Chondrocyte (in vitro differentiated cells): ENCODE measurements at regions not wholly inside any gene's neighbourhood (a gene's known extent, or its start where the extent isn't known, plus 50 kb on each side); places are given as distances from the start of the nearest gene placed in this dataset.

Experiments
- DNase-seq: peaks from one replicate; pipeline ENCODE4 v3.0.0; 2021; ENCODE audit warnings: mixed read lengths, low spot score
- H3K27ac Mint-ChIP-seq: one replicate; pipeline ENCODE4 v1.8.0; 2021; ENCODE audit warnings: mild to moderate bottlenecking, moderate library complexity, mixed read lengths; ENCODE audit not compliant: unreplicated experiment
- H3K27me3 Mint-ChIP-seq: 2 replicates; pipeline ENCODE4 v1.8.0; 2021; ENCODE audit warnings: low read depth, mixed read lengths
- H3K36me3 Mint-ChIP-seq: 2 replicates; pipeline ENCODE4 v1.8.0; 2021; ENCODE audit warnings: low read depth, mixed read lengths
- H3K4me1 Mint-ChIP-seq: 2 replicates; pipeline ENCODE4 v1.8.0; 2021; ENCODE audit warnings: low read depth, mild to moderate bottlenecking, mixed read lengths
- H3K4me3 Mint-ChIP-seq: one replicate; pipeline ENCODE4 v1.8.0; 2021; ENCODE audit warnings: mild to moderate bottlenecking, moderate library complexity, mixed read lengths; ENCODE audit not compliant: unreplicated experiment
- H3K9me3 Mint-ChIP-seq: 2 replicates; pipeline ENCODE4 v1.8.0; 2021; ENCODE audit warnings: low read depth, mixed read lengths
- CTCF ChIP-seq: fragments of 200-600 bp; sonication (generic); IDR thresholded peaks from 2 replicates; pipeline ENCODE4 v1.5.0; 2021; ENCODE audit warnings: antibody characterized with exemption, mild to moderate bottlenecking, moderate library complexity

- TF ChIP-seq CTCF: no peak
- no peak overlapping the region for H3K4me3 Mint-ChIP-seq
- H3K36me3 Mint-ChIP-seq: no peaks in the 10 kb centered on the region
- no peak overlapping the region for H3K27ac Mint-ChIP-seq
- H3K9me3 Mint-ChIP-seq: no peaks in the 10 kb centered on the region
- H3K4me1 Mint-ChIP-seq: no peaks in the 10 kb centered on the region
- no peak for DNase-seq
- H3K27me3 Mint-ChIP-seq: peaks cover 3% of the 10 kb centered on the region
These were observed 352.5 kb upstream of the C9orf72 start for GRCh38 chr9:27925815-27926214.

DNA sequence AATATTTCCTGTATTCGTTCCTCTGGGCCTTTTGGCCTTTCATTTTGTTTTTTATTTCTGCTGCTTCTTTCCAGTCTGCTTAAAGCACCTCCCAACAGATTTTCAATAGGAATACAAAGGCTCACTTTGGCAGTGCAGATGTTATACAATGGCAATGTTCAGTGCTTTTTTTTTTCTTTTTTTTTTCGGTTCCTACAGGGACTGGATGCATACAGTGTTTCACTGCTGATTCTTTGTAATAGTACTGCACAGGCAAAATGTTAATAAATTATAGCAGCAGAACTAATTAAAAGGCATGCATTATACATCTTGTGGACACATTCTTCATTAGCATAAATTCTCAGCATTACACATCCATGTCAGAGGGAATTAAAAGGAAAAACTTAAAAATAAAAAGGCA lies 356.6 kb upstream of the C9orf72 start:
- Mint-ChIP-seq H3K27me3 (peaks cover 2% of the 10 kb centered on the region), H3K27ac (no peak overlapping the region), H3K4me1 (no peaks in the 10 kb centered on the region), H3K4me3 (no peak overlapping the region), H3K36me3 (no peaks in the 10 kb centered on the region), H3K9me3 (no peaks in the 10 kb centered on the region)
- TF ChIP-seq CTCF: no peak
- no peak for DNase-seq

DNA sequence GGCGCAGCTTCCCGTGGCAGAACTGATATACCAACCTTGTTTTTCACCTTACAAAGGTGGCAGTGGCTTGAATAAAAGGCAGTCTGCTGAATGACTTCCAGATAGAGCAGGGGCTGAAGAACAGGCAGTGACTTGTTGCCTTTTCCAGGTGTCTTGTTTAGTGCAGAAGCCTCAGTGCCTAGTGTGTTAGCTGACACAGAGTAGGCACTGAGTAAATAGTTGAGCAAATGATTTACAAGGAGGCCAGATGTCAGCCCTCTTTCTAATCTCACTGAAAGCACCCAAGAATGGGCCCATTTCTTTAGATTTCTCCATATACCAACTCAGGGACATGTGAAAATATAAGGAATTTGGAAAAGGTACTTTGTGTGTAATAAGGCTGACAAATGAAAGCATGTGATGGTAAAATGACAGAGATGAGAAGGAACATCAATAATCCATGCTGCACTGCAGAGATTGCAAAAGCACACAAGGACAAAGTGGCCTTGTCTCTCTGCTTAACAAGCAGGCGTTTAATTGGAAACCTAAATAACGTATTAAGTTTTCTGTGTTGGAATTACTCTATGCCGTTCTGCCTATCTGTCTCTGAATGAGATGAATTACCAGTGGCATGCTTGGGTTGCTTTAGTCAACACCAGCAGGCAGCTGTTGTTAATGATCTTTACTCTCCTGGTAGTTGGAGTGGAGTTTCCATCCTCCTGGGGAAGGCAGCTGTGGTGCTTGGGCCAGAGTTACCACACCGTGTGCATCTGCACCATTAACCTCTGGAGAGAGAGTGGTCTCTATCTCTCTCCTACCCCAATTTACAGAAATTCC lies 360.1 kb upstream of the C9orf72 start:
- H3K27ac Mint-ChIP-seq: no peak overlapping the region
- no peak for DNase-seq
- H3K4me3 Mint-ChIP-seq: no peak overlapping the region
- H3K4me1 Mint-ChIP-seq: no peaks in the 10 kb centered on the region
- peaks cover 5% of the 10 kb centered on the region for H3K27me3 Mint-ChIP-seq
- no peaks in the 10 kb centered on the region for H3K36me3 Mint-ChIP-seq
- no peak for TF ChIP-seq CTCF
- no peaks in the 10 kb centered on the region for H3K9me3 Mint-ChIP-seq

- no peaks in the 10 kb centered on the region for H3K4me1 Mint-ChIP-seq
- H3K9me3 Mint-ChIP-seq: no peaks in the 10 kb centered on the region
- DNase-seq: no peak
- no peaks in the 10 kb centered on the region for H3K36me3 Mint-ChIP-seq
- H3K27ac Mint-ChIP-seq: no peak overlapping the region
- H3K4me3 Mint-ChIP-seq: no peak overlapping the region
- H3K27me3 Mint-ChIP-seq: peaks cover 7% of the 10 kb centered on the region
- TF ChIP-seq CTCF: no peak
These were observed 361.2 kb upstream of the C9orf72 start for GRCh38 chr9:27934471-27934870.

- Mint-ChIP-seq H3K27ac (no peak overlapping the region), H3K36me3 (no peaks in the 10 kb centered on the region), H3K9me3 (no peaks in the 10 kb centered on the region), H3K4me1 (no peaks in the 10 kb centered on the region), H3K4me3 (no peak overlapping the region), H3K27me3 (peaks cover 7% of the 10 kb centered on the region)
- TF ChIP-seq CTCF: no peak
- DNase-seq: no peak
These were observed 365.9 kb upstream of the C9orf72 start for GRCh38 chr9:27939186-27939585.
